Activated T-cell treated with anti-CD3 and anti-CD28 coated beads for 24 hours (primary cell): ENCODE measurements at regions not wholly inside any gene's neighbourhood (a gene's known extent, or its start where the extent isn't known, plus 50 kb on each side); places are given as distances from the start of the nearest gene placed in this dataset.
"Not testable (repeated sequence)": the region's sequence is repeated elsewhere in the genome, so short reads cannot be mapped to it uniquely, and the experiment has no call there.

Experiments used
- DNase-seq: peaks from one replicate; pipeline ENCODE4 v3.0.0-alpha.2; 2020; ENCODE audit warnings: low read depth

GRCh38 chr2:18986046-18986445, 372.4 kb downstream of the OSR1 start:
- no peak for DNase-seq

- no peak for DNase-seq
These were observed 377.5 kb downstream of the OSR1 start for GRCh38 chr2:18980786-18981430.

GRCh38 chr2:18980104-18980785, 378.2 kb downstream of the OSR1 start:
- DNase-seq = no peak

GRCh38 chr2:18977409-18977808, 381.0 kb downstream of the OSR1 start:
- DNase-seq = no peak

- no peak for DNase-seq
These were observed 382.1 kb downstream of the OSR1 start for GRCh38 chr2:18976168-18976961.

- no peak for DNase-seq
These were observed 382.8 kb downstream of the OSR1 start for GRCh38 chr2:18975506-18976167.

GRCh38 chr2:18971628-18972027, 382.3 kb upstream of the NT5C1B start:
- DNase-seq = no peak

GRCh38 chr2:18971069-18971378, 381.7 kb upstream of the NT5C1B start:
- DNase-seq = no peak

GRCh38 chr2:18966131-18966530, 376.8 kb upstream of the NT5C1B start:
- no peak for DNase-seq

GRCh38 chr2:18963739-18964256, 374.4 kb upstream of the NT5C1B start:
- DNase-seq = not testable (repeated sequence)

- DNase-seq = no peak
These were observed 372.6 kb upstream of the NT5C1B start for GRCh38 chr2:18961991-18962421.

- no peak for DNase-seq
These were observed 370.8 kb upstream of the NT5C1B start for GRCh38 chr2:18959952-18960717.

GRCh38 chr2:18959200-18959599, 369.8 kb upstream of the NT5C1B start:
- no peak for DNase-seq

GRCh38 chr2:18957909-18958308, 368.5 kb upstream of the NT5C1B start:
- no peak for DNase-seq

- no peak for DNase-seq
These were observed 361.0 kb upstream of the NT5C1B start for GRCh38 chr2:18950361-18950851.

GRCh38 chr2:18949871-18950270, 360.5 kb upstream of the NT5C1B start:
- no peak for DNase-seq

GRCh38 chr2:18940184-18940583, 350.8 kb upstream of the NT5C1B start:
- DNase-seq = no peak

GRCh38 chr2:18939740-18940139, 350.4 kb upstream of the NT5C1B start:
- DNase-seq = not testable (repeated sequence)

- DNase-seq = no peak
These were observed 345.5 kb upstream of the NT5C1B start for GRCh38 chr2:18934886-18935285.

GRCh38 chr2:18932853-18933252, 343.5 kb upstream of the NT5C1B start:
- no peak for DNase-seq

GRCh38 chr2:18930971-18931370, 341.6 kb upstream of the NT5C1B start:
- DNase-seq = no peak
